GM12874 (cell line): ENCODE measurements at regions not wholly inside any gene's neighbourhood (a gene's known extent, or its start where the extent isn't known, plus 50 kb on each side); places are given as distances from the start of the nearest gene placed in this dataset.

Source experiments
- CTCF ChIP-seq: IDR thresholded peaks from 2 replicates; pipeline ENCODE4 v1.5.1; 2011; ENCODE audit warnings: low read depth, mild to moderate bottlenecking, control low read depth, low read length, moderate library complexity; ENCODE audit not compliant: insufficient read depth

DNA sequence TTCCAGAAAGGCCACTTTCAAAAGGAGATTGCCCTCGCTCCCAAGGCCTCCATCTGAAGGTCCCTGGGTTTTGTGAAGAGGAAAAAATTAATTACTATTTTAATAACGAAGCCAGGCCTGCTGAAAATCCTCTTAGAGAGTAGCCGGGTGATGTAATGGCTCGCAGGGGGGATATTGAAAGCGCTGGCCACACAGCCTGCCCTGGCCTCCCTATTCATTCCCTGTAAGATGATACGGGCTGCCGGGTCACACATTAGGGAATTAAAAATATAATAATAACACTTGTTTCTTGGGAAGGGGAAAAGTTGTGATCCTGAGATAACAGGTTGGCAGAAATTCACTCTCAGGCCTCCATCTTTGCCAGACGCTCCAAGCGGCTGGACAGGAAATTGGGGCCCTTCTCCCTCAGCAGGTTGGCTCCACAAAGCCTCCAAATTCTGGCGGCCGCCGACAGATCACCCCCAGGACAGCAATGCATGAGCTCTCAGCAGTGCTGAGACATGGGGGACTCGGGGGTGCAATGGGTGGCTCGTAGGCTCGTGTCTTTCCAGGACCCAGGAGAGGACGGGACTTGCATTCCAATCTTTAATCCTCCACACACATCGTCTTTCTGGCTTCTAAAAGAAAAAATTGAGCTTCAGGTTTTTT is 299.9 kb upstream of the SALL3 start:
- no peak for TF ChIP-seq CTCF

DNA sequence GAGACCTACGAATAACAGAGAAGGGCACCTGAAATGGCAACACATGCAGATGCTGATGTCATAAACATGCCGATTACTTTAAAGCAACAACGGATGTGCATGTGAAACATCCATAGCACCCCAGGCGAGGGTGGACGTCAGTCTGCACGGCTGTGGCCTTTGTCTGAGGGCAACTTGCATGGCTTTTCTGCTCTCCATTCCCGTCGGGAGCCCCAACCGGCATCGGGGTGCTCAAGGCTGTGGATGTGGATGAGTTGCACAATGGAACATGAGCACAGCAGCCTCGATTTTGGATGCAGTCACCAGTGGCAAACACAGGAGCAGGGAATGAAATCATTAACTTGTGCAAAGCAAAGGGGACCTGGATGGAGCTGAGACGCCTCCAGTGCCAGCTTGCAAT is 298.2 kb upstream of the SALL3 start:
- no peak for TF ChIP-seq CTCF

DNA sequence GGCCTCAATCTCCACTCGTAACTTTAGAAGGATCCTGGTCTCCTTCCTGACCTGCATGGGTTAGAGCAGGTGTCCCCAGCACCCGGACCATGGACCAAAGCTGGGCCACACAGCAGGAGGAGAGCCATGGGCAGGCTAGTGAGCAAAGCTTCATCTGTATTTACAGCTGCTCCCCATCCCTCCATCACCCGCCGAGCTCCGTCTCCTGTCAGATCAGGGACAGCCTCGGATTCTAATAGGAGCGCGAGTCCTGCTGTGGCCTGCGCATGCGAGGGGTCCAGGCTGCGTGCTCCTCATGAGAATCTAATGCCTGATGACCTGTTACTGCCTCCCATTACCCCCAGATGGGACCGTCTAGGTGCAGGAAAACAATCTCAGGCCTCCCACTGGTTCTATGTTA is 297.7 kb upstream of the SALL3 start:
- no peak for TF ChIP-seq CTCF

GRCh38 chr18:78682716-78683115 is 296.9 kb upstream of the SALL3 start:
- no peak for TF ChIP-seq CTCF

GRCh38 chr18:78683191-78684010 is 296.2 kb upstream of the SALL3 start:
- no peak for TF ChIP-seq CTCF

DNA sequence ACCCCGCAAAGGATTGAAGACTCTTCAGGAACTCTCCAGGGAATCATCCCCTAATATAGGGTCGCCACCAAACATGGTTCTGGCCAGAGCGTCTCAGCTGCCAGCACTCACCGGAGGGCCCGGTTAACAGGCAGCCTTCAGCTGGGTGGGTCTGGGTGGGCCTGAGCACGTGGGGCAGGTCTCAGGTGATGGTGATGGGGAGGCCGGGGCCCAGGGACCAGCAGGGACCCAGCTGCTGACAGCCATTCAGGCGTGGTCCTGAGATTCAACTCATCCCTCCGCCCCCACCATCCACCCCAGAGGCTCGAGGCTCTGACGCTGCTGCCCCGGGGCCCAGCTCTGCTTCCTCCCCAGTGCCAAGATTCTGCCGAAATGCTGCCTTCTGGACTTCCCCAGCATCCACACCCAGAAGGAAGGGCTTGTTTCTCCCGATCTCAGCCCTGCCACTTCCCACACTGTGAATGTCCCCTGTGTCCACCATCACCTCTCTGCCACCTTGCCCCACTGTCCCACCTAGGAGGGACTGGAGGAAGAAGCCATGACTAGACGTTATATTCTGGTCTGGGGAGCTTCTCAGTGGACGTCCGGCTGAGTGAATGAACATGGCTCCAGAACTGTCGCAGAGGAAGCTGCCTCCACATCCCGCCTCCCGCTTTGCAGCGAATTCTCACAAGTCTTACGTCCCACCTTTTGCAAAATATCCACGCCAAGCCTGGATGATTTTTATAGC is 294.2 kb upstream of the SALL3 start:
- TF ChIP-seq CTCF: no peak

- no peak for TF ChIP-seq CTCF
Observed at GRCh38 chr18:78685980-78686530, 293.6 kb upstream of the SALL3 start.
